Hepatocyte (in vitro differentiated cells): ENCODE measurements at regions not wholly inside any gene's neighbourhood (a gene's known extent, or its start where the extent isn't known, plus 50 kb on each side); places are given as distances from the start of the nearest gene placed in this dataset.

Source experiments
- CTCF ChIP-seq: fragments of 200-600 bp; sonication (generic); IDR thresholded peaks from 2 replicates; pipeline ENCODE4 v1.5.1; 2016; ENCODE audit warnings: antibody characterized with exemption, mild to moderate bottlenecking; ENCODE audit not compliant: poor library complexity
- EZH2 ChIP-seq: fragments of 200-600 bp; sonication (generic); IDR thresholded peaks from 2 replicates; pipeline ENCODE4 v1.6.1; 2016; ENCODE audit warnings: antibody characterized with exemption, mild to moderate bottlenecking, borderline replicate concordance
- EZH2phosphoT487 ChIP-seq: fragments of 200-600 bp; sonication (generic); IDR thresholded peaks from one replicate; pipeline ENCODE4 v1.6.1; 2018; ENCODE audit warnings: antibody characterized with exemption, mild to moderate bottlenecking, low read depth, moderate library complexity; ENCODE audit not compliant: unreplicated experiment, severe bottlenecking

GRCh38 chr7:42550706-42551470 is 313.9 kb upstream of the GLI3 start:
- no peak for TF ChIP-seq CTCF
- TF ChIP-seq EZH2, result no peak
- TF ChIP-seq EZH2phosphoT487, result no peak
